Gastrocnemius medialis (tissue), 4 donors: ENCODE measurements at regions not wholly inside any gene's neighbourhood (a gene's known extent, or its start where the extent isn't known, plus 50 kb on each side); places are given as distances from the start of the nearest gene placed in this dataset.

ENCODE experiments used
- ATAC-seq, 2 donors: fragments of 150-250 bp; one replicate each; pipeline ENCODE4 v1.9.1; 2016
- DNase-seq, 2 donors: peaks; one replicate each; pipeline ENCODE4 v3.0.0-alpha.2; 2019
- H3K27ac ChIP-seq, 4 donors: fragments of 200-600 bp; sonication (generic); 1 replicate in 1 of 4; 2 replicates in 3 of 4; pipeline ENCODE4 v1.5.1; 2016 to 2018; ENCODE audit warnings: mild to moderate bottlenecking in 2 of 4, moderate library complexity in 1 of 4
- H3K27me3 ChIP-seq, 3 donors: fragments of 200-600 bp; sonication (generic) in 2 of 3; 1 replicate in 1 of 3; 2 replicates in 2 of 3; pipeline versions ENCODE4 v1.5.1 to v1.6.0; 2016 to 2019; ENCODE audit warnings: mild to moderate bottlenecking in 1 of 3, moderate library complexity in 1 of 3
- H3K36me3 ChIP-seq, 2 donors: fragments of 200-600 bp; sonication (generic) in 1 of 2; one replicate each; pipeline ENCODE4 v1.5.1; 2017 to 2018
- H3K4me1 ChIP-seq, 2 donors: fragments of 200-600 bp; sonication (generic) in 1 of 2; one replicate each; pipeline ENCODE4 v1.5.1; 2016 to 2017; ENCODE audit warnings: mild to moderate bottlenecking in 2 of 2
- H3K4me3 ChIP-seq, 4 donors: fragments of 200-600 bp; sonication (generic) in 3 of 4; 1 replicate in 1 of 4; 2 replicates in 3 of 4; pipeline ENCODE4 v1.5.1; 2016 to 2019; ENCODE audit warnings: mild to moderate bottlenecking in 2 of 4
- H3K9me3 ChIP-seq, 3 donors: fragments of 200-600 bp; sonication (generic) in 2 of 3; 1 replicate in 1 of 3; 2 replicates in 2 of 3; pipeline ENCODE4 v1.5.1; 2016 to 2019
- CTCF ChIP-seq, 5 experiments: fragments of 450-650 bp in 3 of 5; fragments of 200-600 bp in 2 of 5; sonication (generic) in 2 of 5; IDR thresholded peaks in 4 of 5; conservative IDR thresholded peaks in 1 of 5; 1 replicate in 4 of 5; 2 replicates in 1 of 5; pipeline ENCODE4 v1.5.1; 2016 to 2019; ENCODE audit warnings: antibody characterized with exemption in 5 of 5, mild to moderate bottlenecking in 3 of 5, moderate library complexity in 3 of 5
- POLR2A ChIP-seq, 2 donors: fragments of 450-650 bp; IDR thresholded peaks; one replicate each; pipeline ENCODE4 v1.6.1; 2017; ENCODE audit warnings: antibody characterized with exemption in 2 of 2, mild to moderate bottlenecking in 2 of 2, moderate library complexity in 2 of 2
- in situ Hi-C, 4 donors: fragments of 200-750 bp; cut with MboI; loops; one replicate each; pipeline versions ENCODE4 v1.15.0 to v1.8.0; 2017; ENCODE audit warnings: low sequenced_read_pairs in 4 of 4
- intact Hi-C: fragments of 100-400 bp; cut with DNase I; formaldehyde crosslinking; loops from one replicate; pipeline ENCODE4 v1.15.1; 2023; ENCODE audit warnings: low total_unique reads

DNA sequence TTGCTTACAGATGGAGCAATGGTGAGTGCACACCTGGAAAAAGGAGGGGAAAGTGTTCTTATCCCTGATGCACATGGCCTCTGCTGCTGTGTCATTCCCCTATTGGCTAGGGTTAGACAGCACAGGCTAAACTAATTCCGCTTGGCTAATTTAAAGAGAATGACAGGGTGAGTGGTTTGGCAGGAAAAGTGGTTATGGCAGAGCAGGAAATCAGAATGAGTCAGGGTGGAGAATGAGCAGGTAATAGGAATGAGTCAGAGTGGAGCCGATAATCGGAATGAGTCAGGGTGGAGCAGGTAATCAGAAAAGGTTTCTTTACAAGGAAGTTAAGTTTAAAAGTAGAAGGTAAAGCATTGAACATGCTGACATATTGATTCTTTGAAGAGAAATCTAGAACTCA is 355.5 kb upstream of the HTR1E start:
- H3K4me1 ChIP-seq: no peaks in the 10 kb centered on the region
- H3K9me3 ChIP-seq: no peaks in the 10 kb centered on the region
- ATAC-seq (no peak), DNase-seq (no peak)
- no peak for TF ChIP-seq POLR2A (IDR thresholded peaks at IDR 0.05)
- no peak for TF ChIP-seq CTCF (IDR thresholded peaks at IDR 0.05 in 4 of 5, conservative IDR thresholded peaks at IDR 0.05 in 1 of 5)
- no peak overlapping the region for H3K27ac ChIP-seq
- intact Hi-C loops (no loop called here), in situ Hi-C loops (no loop called here)
- no peak overlapping the region for H3K4me3 ChIP-seq
- no peaks in the 10 kb centered on the region for H3K36me3 ChIP-seq
- H3K27me3 ChIP-seq: no peaks in the 10 kb centered on the region

- TF ChIP-seq CTCF (IDR thresholded peaks at IDR 0.05 in 4 of 5, conservative IDR thresholded peaks at IDR 0.05 in 1 of 5) (no peak), POLR2A (IDR thresholded peaks at IDR 0.05) (no peak)
- Histone ChIP-seq H3K9me3 (no peaks in the 10 kb centered on the region), H3K27ac (no peak overlapping the region), H3K4me3 (no peak overlapping the region), H3K27me3 (no peaks in the 10 kb centered on the region), H3K4me1 (no peaks in the 10 kb centered on the region), H3K36me3 (no peaks in the 10 kb centered on the region)
- ATAC-seq: no peak
- intact Hi-C loops (no loop called here), in situ Hi-C loops (no loop called here)
- no peak for DNase-seq
Measured at GRCh38 chr6:86563197-86563596, 374.1 kb upstream of the HTR1E start.

GRCh38 chr6:86558318-86558717 is 379.0 kb upstream of the HTR1E start:
- intact Hi-C loops (no loop called here), in situ Hi-C loops (no loop called here)
- Histone ChIP-seq H3K27ac (no peak overlapping the region), H3K27me3 (no peaks in the 10 kb centered on the region), H3K9me3 (no peaks in the 10 kb centered on the region), H3K4me1 (no peaks in the 10 kb centered on the region), H3K4me3 (no peak overlapping the region), H3K36me3 (no peaks in the 10 kb centered on the region)
- ATAC-seq (no peak), DNase-seq (no peak)
- TF ChIP-seq CTCF (IDR thresholded peaks at IDR 0.05 in 4 of 5, conservative IDR thresholded peaks at IDR 0.05 in 1 of 5) (no peak), POLR2A (IDR thresholded peaks at IDR 0.05) (no peak)

- in situ Hi-C loops (no loop called here), intact Hi-C loops (no loop called here)
- no peak for TF ChIP-seq CTCF (IDR thresholded peaks at IDR 0.05 in 4 of 5, conservative IDR thresholded peaks at IDR 0.05 in 1 of 5)
- TF ChIP-seq POLR2A (IDR thresholded peaks at IDR 0.05): no peak
- Histone ChIP-seq H3K4me3 (no peak overlapping the region), H3K4me1 (peaks cover 0 to 3% of the 10 kb centered on the region in 2 donors), H3K27ac (no peak overlapping the region), H3K9me3 (no peaks in the 10 kb centered on the region), H3K27me3 (no peaks in the 10 kb centered on the region), H3K36me3 (no peaks in the 10 kb centered on the region)
- no peak for ATAC-seq
- no peak for DNase-seq
Measured at GRCh38 chr6:86537292-86537861, 400.0 kb upstream of the HTR1E start.

DNA sequence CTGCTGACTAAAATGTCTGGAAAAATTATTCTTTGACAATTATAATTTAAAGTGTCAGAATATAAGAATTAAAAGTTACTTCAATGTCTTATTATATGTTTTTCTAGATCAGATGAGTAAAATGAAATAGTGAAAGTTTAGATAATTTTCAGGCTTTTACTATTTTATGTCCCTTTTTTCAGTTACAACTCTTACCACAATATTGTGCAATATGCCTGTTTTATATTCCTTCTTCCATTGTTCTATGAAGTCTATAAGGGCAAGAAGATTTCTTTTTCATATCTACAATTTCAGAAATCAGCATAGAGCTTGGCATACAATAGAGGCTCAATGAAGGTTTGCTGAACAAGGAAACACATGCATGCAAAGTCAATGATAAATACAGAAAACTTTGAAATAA is 401.2 kb upstream of the HTR1E start:
- in situ Hi-C loops: no loop called here
- H3K4me3 ChIP-seq: no peak overlapping the region
- H3K9me3 ChIP-seq: no peaks in the 10 kb centered on the region
- no peak for ATAC-seq
- DNase-seq: no peak
- intact Hi-C loops: no loop called here
- H3K4me1 ChIP-seq: peaks cover 0 to 3% of the 10 kb centered on the region in 2 donors
- H3K27ac ChIP-seq: no peak overlapping the region
- no peaks in the 10 kb centered on the region for H3K36me3 ChIP-seq
- no peaks in the 10 kb centered on the region for H3K27me3 ChIP-seq
- TF ChIP-seq CTCF (IDR thresholded peaks at IDR 0.05 in 4 of 5, conservative IDR thresholded peaks at IDR 0.05 in 1 of 5) (no peak), POLR2A (IDR thresholded peaks at IDR 0.05) (no peak)
